ENCODE measurements at regions not wholly inside any gene's neighbourhood (a gene's known extent, or its start where the extent isn't known, plus 50 kb on each side); places are given as distances from the start of the nearest gene placed in this dataset.

DNA sequence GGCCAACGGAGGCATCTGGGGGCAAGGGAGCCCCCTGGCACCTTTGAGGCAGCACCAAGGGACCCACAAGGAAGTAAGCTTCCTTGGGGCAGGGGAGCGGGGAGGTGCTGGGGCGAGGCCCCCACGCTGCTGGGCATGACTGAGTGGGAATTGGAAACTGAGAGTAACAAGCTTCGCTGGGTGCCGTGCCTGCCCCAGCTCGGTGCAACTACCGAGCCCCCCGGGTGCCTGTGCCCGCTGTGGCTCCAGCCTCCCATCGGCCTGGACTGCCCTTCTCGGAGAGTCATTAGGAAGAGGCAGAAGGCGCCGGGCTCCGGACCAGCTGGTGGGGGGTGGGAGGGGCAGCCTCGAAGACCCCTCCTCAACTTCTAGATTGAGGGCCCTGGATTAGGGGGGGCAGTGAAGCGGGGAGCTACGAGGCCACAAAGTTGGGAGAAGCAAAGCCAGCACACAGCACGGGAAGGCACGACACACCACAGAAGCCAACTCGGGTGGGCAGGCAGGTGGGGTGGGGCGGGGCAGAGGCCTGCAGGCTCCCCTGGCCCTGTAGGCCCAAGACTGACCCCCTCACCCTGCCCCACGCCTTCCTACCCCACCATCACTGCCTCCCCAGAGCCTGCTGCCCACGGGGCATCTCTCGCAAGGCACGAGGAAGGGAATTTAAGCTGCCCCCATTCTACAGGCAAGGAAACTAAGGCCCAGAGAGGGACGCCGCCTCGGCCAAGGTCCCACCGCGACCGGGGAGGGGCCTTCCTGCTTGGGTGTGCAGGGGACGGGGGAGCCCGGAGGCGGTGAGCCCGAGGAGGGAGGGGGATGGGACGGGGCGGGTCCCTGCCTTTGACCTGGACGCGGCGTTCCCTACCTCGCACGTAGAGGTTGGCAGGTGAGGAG is 83.2 kb downstream of the PTPRS start:
- Histone ChIP-seq H3K27me3 (no peaks in the 10 kb centered on the region), H3K4me3 (no peak overlapping the region), H3K36me3 (peaks cover 3% of the 10 kb centered on the region), H3K9me3 (peaks cover 4 to 23% of the 10 kb centered on the region in 2 donors), H3K27ac (no peak overlapping the region), H3K4me1 (ENCODE audit: insufficient read depth) (no peaks in the 10 kb centered on the region)
- intact Hi-C loops (cut with DNase I): no loop called here
- no peak for DNase-seq
- WGBS, 3 donors: 95 to 97% (median 97%) methylated on average over 37 to 43 of the region's 43 CpGs
- TF ChIP-seq, protein P1, sequence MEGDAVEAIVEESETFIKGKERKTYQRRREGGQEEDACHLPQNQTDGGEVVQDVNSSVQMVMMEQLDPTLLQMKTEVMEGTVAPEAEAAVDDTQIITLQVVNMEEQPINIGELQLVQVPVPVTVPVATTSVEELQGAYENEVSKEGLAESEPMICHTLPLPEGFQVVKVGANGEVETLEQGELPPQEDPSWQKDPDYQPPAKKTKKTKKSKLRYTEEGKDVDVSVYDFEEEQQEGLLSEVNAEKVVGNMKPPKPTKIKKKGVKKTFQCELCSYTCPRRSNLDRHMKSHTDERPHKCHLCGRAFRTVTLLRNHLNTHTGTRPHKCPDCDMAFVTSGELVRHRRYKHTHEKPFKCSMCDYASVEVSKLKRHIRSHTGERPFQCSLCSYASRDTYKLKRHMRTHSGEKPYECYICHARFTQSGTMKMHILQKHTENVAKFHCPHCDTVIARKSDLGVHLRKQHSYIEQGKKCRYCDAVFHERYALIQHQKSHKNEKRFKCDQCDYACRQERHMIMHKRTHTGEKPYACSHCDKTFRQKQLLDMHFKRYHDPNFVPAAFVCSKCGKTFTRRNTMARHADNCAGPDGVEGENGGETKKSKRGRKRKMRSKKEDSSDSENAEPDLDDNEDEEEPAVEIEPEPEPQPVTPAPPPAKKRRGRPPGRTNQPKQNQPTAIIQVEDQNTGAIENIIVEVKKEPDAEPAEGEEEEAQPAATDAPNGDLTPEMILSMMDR (IDR thresholded peaks at IDR 0.05): no peak
- TF ChIP-seq POLR2A (IDR thresholded peaks at IDR 0.05) (no peak), EP300 (IDR thresholded peaks at IDR 0.05) (no peak)

DNA sequence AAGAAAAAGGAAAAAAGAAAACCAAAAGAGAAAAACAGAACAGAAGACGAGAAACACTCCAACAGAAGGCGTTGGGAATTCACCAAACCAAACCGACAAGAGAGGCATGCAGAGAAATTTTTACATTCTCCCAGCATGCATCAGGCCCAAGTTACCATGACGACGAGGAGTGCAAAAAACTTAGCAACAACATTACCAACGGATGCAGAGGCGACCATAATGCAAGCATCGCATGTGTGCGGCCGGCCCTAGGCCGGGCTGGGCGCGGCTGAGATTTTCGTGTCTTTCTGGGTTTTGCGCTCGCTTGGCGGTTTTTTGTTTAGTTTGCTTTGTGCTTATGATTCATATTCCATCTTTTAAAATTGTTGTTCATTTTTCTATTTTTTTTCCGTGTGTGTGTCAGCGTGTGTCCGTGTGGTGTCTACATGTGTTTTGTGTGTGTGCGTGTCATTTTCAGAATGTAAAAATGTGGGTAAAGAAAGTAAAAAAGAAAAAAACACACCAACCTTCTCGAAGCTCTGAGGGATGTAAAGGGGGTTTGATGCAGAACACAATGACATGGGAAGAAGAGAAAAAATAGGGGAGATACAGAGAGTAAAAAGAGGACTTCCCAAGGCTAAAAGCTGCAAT is 84.9 kb downstream of the PTPRS start:
- Histone ChIP-seq H3K4me1 (ENCODE audit: insufficient read depth) (no peaks in the 10 kb centered on the region), H3K36me3 (peaks cover 3% of the 10 kb centered on the region), H3K27ac (no peak overlapping the region), H3K4me3 (no peak overlapping the region), H3K9me3 (peaks cover 4 to 23% of the 10 kb centered on the region in 2 donors), H3K27me3 (no peaks in the 10 kb centered on the region)
- no peak for TF ChIP-seq POLR2A (IDR thresholded peaks at IDR 0.05)
- TF ChIP-seq, protein P1 (IDR thresholded peaks at IDR 0.05): no peak
- TF ChIP-seq EP300 (IDR thresholded peaks at IDR 0.05): no peak
- DNase-seq: no peak
- intact Hi-C loops (cut with DNase I): no loop called here
- 97 to 98% (median 97%) methylated on average over 22 of the region's 22 CpGs for WGBS, 3 donors

DNA sequence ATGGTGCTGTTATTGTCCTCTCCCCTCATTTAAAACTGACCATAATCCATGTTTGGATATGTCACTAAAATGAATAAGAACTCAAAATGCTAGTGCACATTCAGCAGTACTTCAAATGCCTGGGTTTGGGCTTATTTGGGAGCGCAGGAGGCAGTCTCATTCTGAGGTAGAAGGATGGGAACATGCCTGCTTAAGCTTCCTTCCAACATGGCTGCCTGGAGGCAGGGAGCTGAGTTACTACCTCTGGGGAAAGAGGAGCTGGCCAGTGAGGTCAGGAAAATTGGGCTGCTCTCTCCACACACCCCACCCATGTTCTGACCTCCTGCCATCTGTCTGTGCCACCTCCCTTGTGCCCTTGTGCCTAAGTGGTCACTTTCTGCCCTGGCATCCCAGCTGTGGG is 85.7 kb downstream of the PTPRS start:
- 94 to 100% (median 96%) methylated on average over 1 of the region's 1 CpG for WGBS, 3 donors
- no peak for TF ChIP-seq EP300 (IDR thresholded peaks at IDR 0.05)
- TF ChIP-seq, protein P1 (IDR thresholded peaks at IDR 0.05): no peak
- TF ChIP-seq POLR2A (IDR thresholded peaks at IDR 0.05): no peak
- intact Hi-C loops (cut with DNase I): no loop called here

DNA sequence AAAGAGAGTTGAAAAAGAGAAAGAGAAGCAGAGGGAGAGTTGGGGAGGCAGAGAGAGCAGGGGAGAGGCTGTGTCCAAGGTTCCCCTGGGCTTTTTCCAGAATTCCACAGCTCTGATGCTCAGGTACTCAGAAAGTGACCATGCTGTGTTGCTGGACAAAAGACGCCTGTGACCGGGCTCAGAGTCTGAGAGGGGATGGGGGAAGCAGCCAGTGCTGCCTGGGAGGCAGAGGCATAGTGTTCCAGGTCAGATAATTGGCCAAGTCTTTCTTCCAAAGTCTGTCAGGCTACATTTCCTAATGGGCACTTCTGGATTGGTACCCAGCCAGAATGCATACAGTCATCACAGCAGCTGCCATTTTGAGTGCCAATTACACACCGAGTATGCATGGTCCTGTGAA is 86.1 kb downstream of the PTPRS start:
- TF ChIP-seq EP300 (IDR thresholded peaks at IDR 0.05) (no peak), POLR2A (IDR thresholded peaks at IDR 0.05) (no peak)
- TF ChIP-seq, protein P1 (IDR thresholded peaks at IDR 0.05): no peak
- no peaks in the 10 kb centered on the region for H3K4me1 ChIP-seq (ENCODE audit: insufficient read depth)
- no peaks in the 10 kb centered on the region for H3K27me3 ChIP-seq
- intact Hi-C loops (cut with DNase I): no loop called here
- H3K4me3 ChIP-seq: no peak overlapping the region
- DNase-seq: no peak
- H3K9me3 ChIP-seq: peaks cover 4 to 23% of the 10 kb centered on the region in 2 donors
- no peak overlapping the region for H3K27ac ChIP-seq
- WGBS, 3 donors: 84 to 96% (median 94%) methylated on average over 3 of the region's 3 CpGs
- peaks cover 3% of the 10 kb centered on the region for H3K36me3 ChIP-seq

More for the DNA sequence above, 85.7 kb downstream of the PTPRS start:
- H3K4me1 ChIP-seq (ENCODE audit: insufficient read depth): no peaks in the 10 kb centered on the region
- peaks cover 3% of the 10 kb centered on the region for H3K36me3 ChIP-seq
- no peak for DNase-seq
- H3K9me3 ChIP-seq: peaks cover 4 to 23% of the 10 kb centered on the region in 2 donors
- H3K27me3 ChIP-seq: no peaks in the 10 kb centered on the region
- no peak overlapping the region for H3K4me3 ChIP-seq
- H3K27ac ChIP-seq: no peak overlapping the region

Data from ovary (tissue), 7 donors.